ENCODE measurements at regions not wholly inside any gene's neighbourhood (a gene's known extent, or its start where the extent isn't known, plus 50 kb on each side); places are given as distances from the start of the nearest gene placed in this dataset.

DNA sequence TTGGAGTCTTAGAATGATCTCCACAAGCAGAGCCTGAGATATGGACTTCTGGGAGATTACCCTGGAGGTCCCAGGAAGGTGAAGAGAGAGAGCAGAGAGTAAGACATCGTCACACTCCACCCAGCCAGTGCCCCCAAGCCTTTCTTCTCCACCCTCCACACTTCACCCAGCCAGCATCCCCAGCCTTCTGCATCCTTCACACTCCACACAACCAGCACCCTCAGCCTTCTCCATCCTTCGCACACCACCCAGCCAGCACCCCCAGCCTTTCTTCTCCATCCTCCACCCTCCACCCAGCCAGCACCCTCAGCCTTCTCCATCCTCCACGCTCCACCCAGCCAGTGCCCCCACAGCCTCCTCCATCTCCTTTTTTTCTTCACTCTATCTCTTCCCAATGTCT lies 603.9 kb upstream of the B3GAT1 start:
- TF ChIP-seq, protein P1, sequence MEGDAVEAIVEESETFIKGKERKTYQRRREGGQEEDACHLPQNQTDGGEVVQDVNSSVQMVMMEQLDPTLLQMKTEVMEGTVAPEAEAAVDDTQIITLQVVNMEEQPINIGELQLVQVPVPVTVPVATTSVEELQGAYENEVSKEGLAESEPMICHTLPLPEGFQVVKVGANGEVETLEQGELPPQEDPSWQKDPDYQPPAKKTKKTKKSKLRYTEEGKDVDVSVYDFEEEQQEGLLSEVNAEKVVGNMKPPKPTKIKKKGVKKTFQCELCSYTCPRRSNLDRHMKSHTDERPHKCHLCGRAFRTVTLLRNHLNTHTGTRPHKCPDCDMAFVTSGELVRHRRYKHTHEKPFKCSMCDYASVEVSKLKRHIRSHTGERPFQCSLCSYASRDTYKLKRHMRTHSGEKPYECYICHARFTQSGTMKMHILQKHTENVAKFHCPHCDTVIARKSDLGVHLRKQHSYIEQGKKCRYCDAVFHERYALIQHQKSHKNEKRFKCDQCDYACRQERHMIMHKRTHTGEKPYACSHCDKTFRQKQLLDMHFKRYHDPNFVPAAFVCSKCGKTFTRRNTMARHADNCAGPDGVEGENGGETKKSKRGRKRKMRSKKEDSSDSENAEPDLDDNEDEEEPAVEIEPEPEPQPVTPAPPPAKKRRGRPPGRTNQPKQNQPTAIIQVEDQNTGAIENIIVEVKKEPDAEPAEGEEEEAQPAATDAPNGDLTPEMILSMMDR (IDR thresholded peaks at IDR 0.05), result no peak
- TF ChIP-seq POLR2A (IDR thresholded peaks at IDR 0.05) (no peak), POLR2AphosphoS5 (IDR thresholded peaks at IDR 0.05; ENCODE audit: insufficient read depth in 1 of 2, low read depth in 1 of 2) (no peak)
